Thyroid gland (tissue), 4 donors: ENCODE measurements at regions not wholly inside any gene's neighbourhood (a gene's known extent, or its start where the extent isn't known, plus 50 kb on each side); places are given as distances from the start of the nearest gene placed in this dataset.

Source experiments
- DNase-seq, 2 donors: peaks; one replicate each; pipeline ENCODE4 v3.0.0-alpha.2; 2019
- H3K27ac ChIP-seq, 3 donors: fragments of 200-600 bp; sonication (generic); 1 replicate in 2 of 3; 2 replicates in 1 of 3; pipeline ENCODE4 v1.5.1; 2016 to 2019; ENCODE audit warnings: mild to moderate bottlenecking in 1 of 3, moderate library complexity in 1 of 3
- H3K27me3 ChIP-seq: fragments of 200-600 bp; sonication (generic); one replicate; pipeline ENCODE4 v1.5.1; 2019
- H3K36me3 ChIP-seq, 2 donors: fragments of 200-600 bp; sonication (generic); one replicate each; pipeline ENCODE4 v1.5.1; 2016 to 2019
- H3K4me1 ChIP-seq, 2 donors: fragments of 200-600 bp; sonication (generic); one replicate each; pipeline ENCODE4 v1.5.1; 2017 to 2019
- H3K4me3 ChIP-seq, 3 donors: fragments of 200-600 bp; sonication (generic); replicated peaks in 1 of 3; 1 replicate in 2 of 3; 2 replicates in 1 of 3; pipeline ENCODE4 v1.5.1; 2016; ENCODE audit warnings: mild to moderate bottlenecking in 1 of 3
- H3K9me3 ChIP-seq: fragments of 200-600 bp; sonication (generic); one replicate; pipeline ENCODE4 v1.5.1; 2017
- CTCF ChIP-seq, 6 experiments: fragments of 200-600 bp in 3 of 6; fragments of 450-650 bp in 3 of 6; sonication (generic) in 3 of 6; IDR thresholded peaks; one replicate each; pipeline ENCODE4 v1.5.1; 2016 to 2019; ENCODE audit warnings: antibody characterized with exemption in 6 of 6, mild to moderate bottlenecking in 2 of 6, inconsistent platforms in 1 of 6, moderate library complexity in 1 of 6
- POLR2A ChIP-seq, 2 donors: fragments of 450-650 bp; IDR thresholded peaks; one replicate each; pipeline ENCODE4 v1.6.1; 2017; ENCODE audit warnings: antibody characterized with exemption in 2 of 2, mild to moderate bottlenecking in 2 of 2, moderate library complexity in 1 of 2
- WGBS, 2 donors: methylation state at CpG; one replicate each; pipeline ENCODE4 v1.1.5; 2017; 5-methylcytosine and 5-hydroxymethylcytosine counted together
- intact Hi-C: fragments of 100-400 bp; cut with DNase I; formaldehyde crosslinking; loops from one replicate; pipeline ENCODE4 v1.15.1; 2023

- H3K4me3 ChIP-seq: no peak overlapping the region
- TF ChIP-seq POLR2A (IDR thresholded peaks at IDR 0.05) (no peak), CTCF (IDR thresholded peaks at IDR 0.05) (no peak)
- intact Hi-C loops: no loop called here
- no peak for DNase-seq
- no peak overlapping the region for H3K27ac ChIP-seq
- no peaks in the 10 kb centered on the region for H3K36me3 ChIP-seq
- WGBS, 2 donors: 48 to 56% methylated on average over 18 to 20 of the region's 20 CpGs
- H3K27me3 ChIP-seq: no peaks in the 10 kb centered on the region
- H3K4me1 ChIP-seq: no peaks in the 10 kb centered on the region
- no peaks in the 10 kb centered on the region for H3K9me3 ChIP-seq
Observed at GRCh38 chr16:86959091-86959651, 358.0 kb downstream of the C16orf95 start.

GRCh38 chr16:86959729-86960128, 357.5 kb downstream of the C16orf95 start:
- Histone ChIP-seq H3K4me1 (no peaks in the 10 kb centered on the region), H3K27ac (no peak overlapping the region), H3K27me3 (no peaks in the 10 kb centered on the region), H3K9me3 (no peaks in the 10 kb centered on the region), H3K36me3 (no peaks in the 10 kb centered on the region), H3K4me3 (no peak overlapping the region)
- DNase-seq: no peak
- TF ChIP-seq CTCF (IDR thresholded peaks at IDR 0.05) (no peak), POLR2A (IDR thresholded peaks at IDR 0.05) (no peak)
- WGBS, 2 donors: 69 to 75% methylated on average over 2 to 3 of the region's 3 CpGs
- intact Hi-C loops: no loop called here

GRCh38 chr16:86960266-86960665, 356.9 kb downstream of the C16orf95 start:
- 50 to 51% methylated on average over 8 to 10 of the region's 10 CpGs for WGBS, 2 donors
- no peak for DNase-seq
- H3K9me3 ChIP-seq: no peaks in the 10 kb centered on the region
- H3K4me1 ChIP-seq: no peaks in the 10 kb centered on the region
- H3K27ac ChIP-seq: no peak overlapping the region
- intact Hi-C loops: no loop called here
- H3K27me3 ChIP-seq: no peaks in the 10 kb centered on the region
- no peak for TF ChIP-seq POLR2A (IDR thresholded peaks at IDR 0.05)
- TF ChIP-seq CTCF (IDR thresholded peaks at IDR 0.05): no peak
- no peaks in the 10 kb centered on the region for H3K36me3 ChIP-seq
- no peak overlapping the region for H3K4me3 ChIP-seq

GRCh38 chr16:86961171-86961601, 356.0 kb downstream of the C16orf95 start:
- Histone ChIP-seq H3K9me3 (no peaks in the 10 kb centered on the region), H3K36me3 (no peaks in the 10 kb centered on the region), H3K27ac (no peak overlapping the region), H3K4me1 (no peaks in the 10 kb centered on the region), H3K4me3 (no peak overlapping the region), H3K27me3 (no peaks in the 10 kb centered on the region)
- WGBS, 2 donors: 50 to 61% methylated on average over 12 to 17 of the region's 17 CpGs
- TF ChIP-seq CTCF (IDR thresholded peaks at IDR 0.05) (no peak), POLR2A (IDR thresholded peaks at IDR 0.05) (no peak)
- intact Hi-C loops: no loop called here
- no peak for DNase-seq

GRCh38 chr16:86962259-86962658, 354.9 kb downstream of the C16orf95 start:
- H3K4me1 ChIP-seq: no peaks in the 10 kb centered on the region

More at GRCh38 chr16:86962259-86962658, 354.9 kb downstream of the C16orf95 start:
- WGBS, 2 donors: 79 to 83% methylated on average over 7 of the region's 7 CpGs
- Histone ChIP-seq H3K27me3 (no peaks in the 10 kb centered on the region), H3K9me3 (no peaks in the 10 kb centered on the region), H3K36me3 (no peaks in the 10 kb centered on the region), H3K27ac (no peak overlapping the region), H3K4me3 (no peak overlapping the region)
- intact Hi-C loops: no loop called here
- no peak for TF ChIP-seq CTCF (IDR thresholded peaks at IDR 0.05)
- no peak for TF ChIP-seq POLR2A (IDR thresholded peaks at IDR 0.05)
- no peak for DNase-seq
